OCI-LY1 (cell line): ENCODE measurements at regions not wholly inside any gene's neighbourhood (a gene's known extent, or its start where the extent isn't known, plus 50 kb on each side); places are given as distances from the start of the nearest gene placed in this dataset.

Experiments
- EZH2 ChIP-seq: fragments of 200-600 bp; sonication (generic), shearing (Covaris generic); IDR thresholded peaks from 2 replicates; pipeline ENCODE4 v1.8.0; 2017; ENCODE audit warnings: borderline replicate concordance, mixed run types, mild to moderate bottlenecking, antibody characterized with exemption, low read length, moderate library complexity, mixed read lengths
- TF ChIP-seq, protein P1 (sequence below): fragments of 200-600 bp; sonication (generic), shearing (Covaris generic); IDR thresholded peaks from 2 replicates; pipeline ENCODE4 v1.5.1; 2017; ENCODE audit warnings: mild to moderate bottlenecking, antibody characterized with exemption, low read length, moderate library complexity, mixed read lengths

DNA sequence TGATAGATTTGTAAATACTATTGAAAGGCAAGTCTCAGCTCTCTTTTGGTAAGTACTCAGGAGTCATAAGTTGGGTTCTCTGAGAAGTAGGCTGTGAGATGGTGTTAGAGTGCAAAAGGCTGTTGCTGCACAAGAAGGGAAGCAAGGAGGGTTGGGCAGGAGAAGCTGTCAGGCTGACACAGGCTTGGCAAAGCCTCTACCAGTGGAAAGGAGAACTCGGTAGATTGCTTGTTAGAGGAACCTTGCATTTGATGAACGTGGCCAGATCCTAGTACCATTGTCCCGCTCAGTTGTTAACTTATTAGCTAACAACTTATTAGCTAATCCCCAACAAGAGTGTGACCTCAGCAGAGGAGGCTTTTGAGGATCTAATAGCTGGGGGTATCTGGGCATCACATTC lies 449.3 kb upstream of the BOD1L1 start:
- TF ChIP-seq, protein P1, sequence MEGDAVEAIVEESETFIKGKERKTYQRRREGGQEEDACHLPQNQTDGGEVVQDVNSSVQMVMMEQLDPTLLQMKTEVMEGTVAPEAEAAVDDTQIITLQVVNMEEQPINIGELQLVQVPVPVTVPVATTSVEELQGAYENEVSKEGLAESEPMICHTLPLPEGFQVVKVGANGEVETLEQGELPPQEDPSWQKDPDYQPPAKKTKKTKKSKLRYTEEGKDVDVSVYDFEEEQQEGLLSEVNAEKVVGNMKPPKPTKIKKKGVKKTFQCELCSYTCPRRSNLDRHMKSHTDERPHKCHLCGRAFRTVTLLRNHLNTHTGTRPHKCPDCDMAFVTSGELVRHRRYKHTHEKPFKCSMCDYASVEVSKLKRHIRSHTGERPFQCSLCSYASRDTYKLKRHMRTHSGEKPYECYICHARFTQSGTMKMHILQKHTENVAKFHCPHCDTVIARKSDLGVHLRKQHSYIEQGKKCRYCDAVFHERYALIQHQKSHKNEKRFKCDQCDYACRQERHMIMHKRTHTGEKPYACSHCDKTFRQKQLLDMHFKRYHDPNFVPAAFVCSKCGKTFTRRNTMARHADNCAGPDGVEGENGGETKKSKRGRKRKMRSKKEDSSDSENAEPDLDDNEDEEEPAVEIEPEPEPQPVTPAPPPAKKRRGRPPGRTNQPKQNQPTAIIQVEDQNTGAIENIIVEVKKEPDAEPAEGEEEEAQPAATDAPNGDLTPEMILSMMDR = no peak
- no peak for TF ChIP-seq EZH2
